Smooth muscle cell of the brain vasculature (primary cell): ENCODE measurements at regions not wholly inside any gene's neighbourhood (a gene's known extent, or its start where the extent isn't known, plus 50 kb on each side); places are given as distances from the start of the nearest gene placed in this dataset.
A peak's percentile ranks its signal among the peaks of the same experiment; 100 is the strongest.

Experiments
- DNase-seq: peaks from one replicate; pipeline ENCODE4 v3.0.0-alpha.2; 2012; ENCODE audit warnings: low read depth, low spot score

GRCh38 chr13:26942184-26942583 lies 181.6 kb upstream of the GPR12 start:
- DNase-seq, result no peak

- DNase-seq, result no peak
Measured at GRCh38 chr13:26941345-26942174, 181.0 kb upstream of the GPR12 start.

- no peak for DNase-seq
Measured at GRCh38 chr13:26934096-26934495, 173.5 kb upstream of the GPR12 start.

- no peak for DNase-seq
Measured at GRCh38 chr13:26932465-26932864, 171.9 kb upstream of the GPR12 start.

GRCh38 chr13:26929971-26930730 lies 169.6 kb upstream of the GPR12 start:
- DNase-seq, result peak; percentile 36

GRCh38 chr13:26927511-26927910 lies 166.9 kb upstream of the GPR12 start:
- no peak for DNase-seq

GRCh38 chr13:26926371-26926770 lies 165.8 kb upstream of the GPR12 start:
- no peak for DNase-seq

GRCh38 chr13:26923824-26924605 lies 163.4 kb upstream of the GPR12 start:
- DNase-seq, result no peak

GRCh38 chr13:26921918-26922317 lies 161.3 kb upstream of the GPR12 start:
- DNase-seq, result no peak

- DNase-seq, result no peak
Measured at GRCh38 chr13:26920614-26921355, 160.2 kb upstream of the GPR12 start.

GRCh38 chr13:26919732-26920131 lies 159.1 kb upstream of the GPR12 start:
- DNase-seq, result no peak

- no peak for DNase-seq
Measured at GRCh38 chr13:26919311-26919710, 158.7 kb upstream of the GPR12 start.

- DNase-seq, result no peak
Measured at GRCh38 chr13:26914624-26915023, 154.0 kb upstream of the GPR12 start.

GRCh38 chr13:26914148-26914547 lies 153.6 kb upstream of the GPR12 start:
- DNase-seq, result no peak

- DNase-seq, result no peak
Measured at GRCh38 chr13:26910754-26911465, 150.3 kb upstream of the GPR12 start.

- no peak for DNase-seq
Measured at GRCh38 chr13:26909477-26909876, 148.9 kb upstream of the GPR12 start.

GRCh38 chr13:26908126-26908525 lies 147.5 kb upstream of the GPR12 start:
- no peak for DNase-seq

- DNase-seq, result no peak
Measured at GRCh38 chr13:26899202-26899601, 138.6 kb upstream of the GPR12 start.

- DNase-seq, result no peak
Measured at GRCh38 chr13:26897706-26898550, 137.3 kb upstream of the GPR12 start.
